ENCODE measurements at regions not wholly inside any gene's neighbourhood (a gene's known extent, or its start where the extent isn't known, plus 50 kb on each side); places are given as distances from the start of the nearest gene placed in this dataset.
"Not testable (repeated sequence)": the region's sequence is repeated elsewhere in the genome, so short reads cannot be mapped to it uniquely, and the experiment has no call there.

- Histone ChIP-seq H3K4me3 (ENCODE audit: low read depth in 1 of 5, low read length in 5 of 5) (no peak overlapping the region), H3K9me3 (ENCODE audit: control insufficient read depth in 5 of 5, low read length in 5 of 5) (no peaks in the 10 kb centered on the region), H3K9ac (ENCODE audit: low read length in 5 of 5) (no peak overlapping the region), H3K27me3 (ENCODE audit: control insufficient read depth in 5 of 5, insufficient read depth in 4 of 5, low read length in 5 of 5) (peaks cover 0 to 5% (median 0%) of the 10 kb centered on the region in 5 donors), H3K36me3 (ENCODE audit: control insufficient read depth in 5 of 5, insufficient read depth in 5 of 5, low read length in 5 of 5) (no peaks in the 10 kb centered on the region), H3K4me1 (ENCODE audit: control insufficient read depth in 5 of 5, insufficient read depth in 5 of 5, low read length in 5 of 5) (peaks cover 3 to 24% (median 16%) of the 10 kb centered on the region in 5 donors), H3K27ac (ENCODE audit: low read depth, low read length) (no peak overlapping the region)
These were observed 124.5 kb upstream of the FAM20C start for GRCh38 chr7:67661-68395.

- Histone ChIP-seq H3K4me3 (ENCODE audit: low read depth in 1 of 5, low read length in 5 of 5) (no peak overlapping the region), H3K4me1 (ENCODE audit: control insufficient read depth in 5 of 5, insufficient read depth in 5 of 5, low read length in 5 of 5) (peaks cover 3 to 19% (median 10%) of the 10 kb centered on the region in 5 donors), H3K27ac (ENCODE audit: low read depth, low read length) (no peak overlapping the region), H3K9ac (ENCODE audit: low read length in 5 of 5) (no peak overlapping the region), H3K9me3 (ENCODE audit: control insufficient read depth in 5 of 5, low read length in 5 of 5) (no peaks in the 10 kb centered on the region), H3K36me3 (ENCODE audit: control insufficient read depth in 5 of 5, insufficient read depth in 5 of 5, low read length in 5 of 5) (no peaks in the 10 kb centered on the region), H3K27me3 (ENCODE audit: control insufficient read depth in 5 of 5, insufficient read depth in 4 of 5, low read length in 5 of 5) (peaks cover 0 to 5% (median 0%) of the 10 kb centered on the region in 5 donors)
These were observed 123.7 kb upstream of the FAM20C start for GRCh38 chr7:68629-69028.

- H3K4me1 ChIP-seq (ENCODE audit: control insufficient read depth in 5 of 5, insufficient read depth in 5 of 5, low read length in 5 of 5): peaks cover 0 to 15% (median 6%) of the 10 kb centered on the region in 5 donors
- H3K36me3 ChIP-seq (ENCODE audit: control insufficient read depth in 5 of 5, insufficient read depth in 5 of 5, low read length in 5 of 5); H3K27ac ChIP-seq (ENCODE audit: low read depth, low read length); H3K4me3 ChIP-seq (ENCODE audit: low read depth in 1 of 5, low read length in 5 of 5); H3K27me3 ChIP-seq (ENCODE audit: control insufficient read depth in 5 of 5, insufficient read depth in 4 of 5, low read length in 5 of 5); H3K9ac ChIP-seq (ENCODE audit: low read length in 5 of 5); H3K9me3 ChIP-seq (ENCODE audit: control insufficient read depth in 5 of 5, low read length in 5 of 5): not testable (repeated sequence)
These were observed 123.3 kb upstream of the FAM20C start for GRCh38 chr7:69052-69451.

GRCh38 chr7:69499-70123, 122.8 kb upstream of the FAM20C start:
- H3K27me3 ChIP-seq (ENCODE audit: control insufficient read depth in 5 of 5, insufficient read depth in 4 of 5, low read length in 5 of 5); H3K9ac ChIP-seq (ENCODE audit: low read length in 5 of 5); H3K36me3 ChIP-seq (ENCODE audit: control insufficient read depth in 5 of 5, insufficient read depth in 5 of 5, low read length in 5 of 5); H3K27ac ChIP-seq (ENCODE audit: low read depth, low read length); H3K4me3 ChIP-seq (ENCODE audit: low read depth in 1 of 5, low read length in 5 of 5); H3K9me3 ChIP-seq (ENCODE audit: control insufficient read depth in 5 of 5, low read length in 5 of 5): not testable (repeated sequence)
- H3K4me1 ChIP-seq (ENCODE audit: control insufficient read depth in 5 of 5, insufficient read depth in 5 of 5, low read length in 5 of 5): peaks cover 0 to 12% (median 3%) of the 10 kb centered on the region in 5 donors

- not testable (repeated sequence) for H3K4me1 ChIP-seq (ENCODE audit: control insufficient read depth in 5 of 5, insufficient read depth in 5 of 5, low read length in 5 of 5); H3K9me3 ChIP-seq (ENCODE audit: control insufficient read depth in 5 of 5, low read length in 5 of 5); H3K27me3 ChIP-seq (ENCODE audit: control insufficient read depth in 5 of 5, insufficient read depth in 4 of 5, low read length in 5 of 5); H3K36me3 ChIP-seq (ENCODE audit: control insufficient read depth in 5 of 5, insufficient read depth in 5 of 5, low read length in 5 of 5); H3K9ac ChIP-seq (ENCODE audit: low read length in 5 of 5); H3K4me3 ChIP-seq (ENCODE audit: low read depth in 1 of 5, low read length in 5 of 5); H3K27ac ChIP-seq (ENCODE audit: low read depth, low read length)
These were observed 122.2 kb upstream of the FAM20C start for GRCh38 chr7:70207-70606.

GRCh38 chr7:70989-71388, 121.4 kb upstream of the FAM20C start:
- H3K9ac ChIP-seq (ENCODE audit: low read length in 5 of 5); H3K36me3 ChIP-seq (ENCODE audit: control insufficient read depth in 5 of 5, insufficient read depth in 5 of 5, low read length in 5 of 5); H3K4me1 ChIP-seq (ENCODE audit: control insufficient read depth in 5 of 5, insufficient read depth in 5 of 5, low read length in 5 of 5); H3K4me3 ChIP-seq (ENCODE audit: low read depth in 1 of 5, low read length in 5 of 5); H3K27ac ChIP-seq (ENCODE audit: low read depth, low read length); H3K27me3 ChIP-seq (ENCODE audit: control insufficient read depth in 5 of 5, insufficient read depth in 4 of 5, low read length in 5 of 5); H3K9me3 ChIP-seq (ENCODE audit: control insufficient read depth in 5 of 5, low read length in 5 of 5): not testable (repeated sequence)

GRCh38 chr7:72266-73057, 119.9 kb upstream of the FAM20C start:
- not testable (repeated sequence) for H3K9ac ChIP-seq (ENCODE audit: low read length in 5 of 5); H3K4me1 ChIP-seq (ENCODE audit: control insufficient read depth in 5 of 5, insufficient read depth in 5 of 5, low read length in 5 of 5); H3K9me3 ChIP-seq (ENCODE audit: control insufficient read depth in 5 of 5, low read length in 5 of 5); H3K4me3 ChIP-seq (ENCODE audit: low read depth in 1 of 5, low read length in 5 of 5); H3K27me3 ChIP-seq (ENCODE audit: control insufficient read depth in 5 of 5, insufficient read depth in 4 of 5, low read length in 5 of 5); H3K27ac ChIP-seq (ENCODE audit: low read depth, low read length); H3K36me3 ChIP-seq (ENCODE audit: control insufficient read depth in 5 of 5, insufficient read depth in 5 of 5, low read length in 5 of 5)

- H3K4me1 ChIP-seq (ENCODE audit: control insufficient read depth in 5 of 5, insufficient read depth in 5 of 5, low read length in 5 of 5); H3K27ac ChIP-seq (ENCODE audit: low read depth, low read length); H3K9ac ChIP-seq (ENCODE audit: low read length in 5 of 5); H3K9me3 ChIP-seq (ENCODE audit: control insufficient read depth in 5 of 5, low read length in 5 of 5); H3K36me3 ChIP-seq (ENCODE audit: control insufficient read depth in 5 of 5, insufficient read depth in 5 of 5, low read length in 5 of 5); H3K4me3 ChIP-seq (ENCODE audit: low read depth in 1 of 5, low read length in 5 of 5); H3K27me3 ChIP-seq (ENCODE audit: control insufficient read depth in 5 of 5, insufficient read depth in 4 of 5, low read length in 5 of 5): not testable (repeated sequence)
These were observed 119.4 kb upstream of the FAM20C start for GRCh38 chr7:73058-73331.

- not testable (repeated sequence) for H3K36me3 ChIP-seq (ENCODE audit: control insufficient read depth in 5 of 5, insufficient read depth in 5 of 5, low read length in 5 of 5); H3K27me3 ChIP-seq (ENCODE audit: control insufficient read depth in 5 of 5, insufficient read depth in 4 of 5, low read length in 5 of 5); H3K4me1 ChIP-seq (ENCODE audit: control insufficient read depth in 5 of 5, insufficient read depth in 5 of 5, low read length in 5 of 5); H3K9me3 ChIP-seq (ENCODE audit: control insufficient read depth in 5 of 5, low read length in 5 of 5); H3K4me3 ChIP-seq (ENCODE audit: low read depth in 1 of 5, low read length in 5 of 5); H3K9ac ChIP-seq (ENCODE audit: low read length in 5 of 5); H3K27ac ChIP-seq (ENCODE audit: low read depth, low read length)
These were observed 118.3 kb upstream of the FAM20C start for GRCh38 chr7:74008-74540.

- H3K36me3 ChIP-seq (ENCODE audit: control insufficient read depth in 5 of 5, insufficient read depth in 5 of 5, low read length in 5 of 5); H3K27me3 ChIP-seq (ENCODE audit: control insufficient read depth in 5 of 5, insufficient read depth in 4 of 5, low read length in 5 of 5); H3K9ac ChIP-seq (ENCODE audit: low read length in 5 of 5); H3K4me3 ChIP-seq (ENCODE audit: low read depth in 1 of 5, low read length in 5 of 5); H3K9me3 ChIP-seq (ENCODE audit: control insufficient read depth in 5 of 5, low read length in 5 of 5); H3K27ac ChIP-seq (ENCODE audit: low read depth, low read length); H3K4me1 ChIP-seq (ENCODE audit: control insufficient read depth in 5 of 5, insufficient read depth in 5 of 5, low read length in 5 of 5): not testable (repeated sequence)
These were observed 116.9 kb upstream of the FAM20C start for GRCh38 chr7:75511-75910.

Data from subcutaneous abdominal adipose tissue (tissue), 5 donors.